Middle frontal gyrus (tissue), 1 donor: ENCODE measurements at regions not wholly inside any gene's neighbourhood (a gene's known extent, or its start where the extent isn't known, plus 50 kb on each side); places are given as distances from the start of the nearest gene placed in this dataset.

Source experiments
- DNase-seq: peaks from one replicate; pipeline ENCODE4 v3.0.0-alpha.2; 2015; ENCODE audit warnings: low spot score; ENCODE audit errors: extremely low spot score

- no peak for DNase-seq
These were observed 806.4 kb downstream of the USP25 start for GRCh38 chr21:16536140-16536539.

- DNase-seq: no peak
These were observed 807.1 kb downstream of the USP25 start for GRCh38 chr21:16536643-16537434.

GRCh38 chr21:16537501-16537900, 807.7 kb downstream of the USP25 start:
- no peak for DNase-seq

- no peak for DNase-seq
These were observed 808.6 kb downstream of the USP25 start for GRCh38 chr21:16538405-16538804.

- no peak for DNase-seq
These were observed 809.2 kb downstream of the USP25 start for GRCh38 chr21:16538936-16539440.

- DNase-seq: no peak
These were observed 811.4 kb downstream of the USP25 start for GRCh38 chr21:16540966-16541727.

- no peak for DNase-seq
These were observed 820.3 kb downstream of the USP25 start for GRCh38 chr21:16550118-16550517.

- DNase-seq: no peak
These were observed 821.3 kb downstream of the USP25 start for GRCh38 chr21:16550917-16551741.

- no peak for DNase-seq
These were observed 823.1 kb downstream of the USP25 start for GRCh38 chr21:16552880-16553279.

GRCh38 chr21:16554503-16554902, 824.7 kb downstream of the USP25 start:
- DNase-seq: no peak

GRCh38 chr21:16563116-16563515, 833.3 kb downstream of the USP25 start:
- DNase-seq: no peak

- no peak for DNase-seq
These were observed 834.0 kb downstream of the USP25 start for GRCh38 chr21:16563795-16564194.

GRCh38 chr21:16568244-16568643, 838.5 kb downstream of the USP25 start:
- DNase-seq: no peak

- no peak for DNase-seq
These were observed 838.9 kb downstream of the USP25 start for GRCh38 chr21:16568661-16569060.

- DNase-seq: no peak
These were observed 839.9 kb downstream of the USP25 start for GRCh38 chr21:16569679-16570078.

GRCh38 chr21:16570171-16570570, 840.4 kb downstream of the USP25 start:
- no peak for DNase-seq

- no peak for DNase-seq
These were observed 841.1 kb downstream of the USP25 start for GRCh38 chr21:16570856-16571255.

- DNase-seq: no peak
These were observed 841.8 kb downstream of the USP25 start for GRCh38 chr21:16571594-16571993.

- DNase-seq: no peak
These were observed 842.2 kb downstream of the USP25 start for GRCh38 chr21:16572032-16572431.

- DNase-seq: no peak
These were observed 843.8 kb downstream of the USP25 start for GRCh38 chr21:16573578-16573977.

- DNase-seq: no peak
These were observed 848.2 kb downstream of the USP25 start for GRCh38 chr21:16577975-16578374.

- no peak for DNase-seq
These were observed 849.1 kb downstream of the USP25 start for GRCh38 chr21:16578912-16579311.
